ENCODE measurements at regions not wholly inside any gene's neighbourhood (a gene's known extent, or its start where the extent isn't known, plus 50 kb on each side); places are given as distances from the start of the nearest gene placed in this dataset.
"Not testable (repeated sequence)": the region's sequence is repeated elsewhere in the genome, so short reads cannot be mapped to it uniquely, and the experiment has no call there.

DNA sequence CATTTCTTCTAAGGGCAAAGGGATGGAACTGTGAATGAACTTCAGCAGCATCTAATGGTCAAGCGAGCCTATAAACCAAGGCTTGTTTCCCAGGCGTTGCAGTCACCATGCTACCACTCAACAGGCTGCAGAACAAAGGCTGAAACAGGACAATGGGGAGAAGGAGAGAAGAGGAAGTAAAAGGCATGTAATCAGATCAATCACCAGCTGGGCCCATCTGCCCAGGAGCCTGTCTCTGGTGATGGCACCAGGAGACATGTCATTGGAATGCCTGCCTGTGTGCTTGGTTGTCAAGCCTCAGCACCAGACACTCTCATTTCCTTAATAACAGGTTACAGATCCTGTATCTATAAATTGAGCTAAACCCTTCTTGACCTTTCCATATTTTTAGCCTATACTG is 81.7 kb upstream of the UMPS start:
- no peak for DNase-seq

- DNase-seq: no peak
These were observed 79.5 kb upstream of the UMPS start for GRCh38 chr3:124650798-124651197.

- DNase-seq: not testable (repeated sequence)
These were observed 78.8 kb upstream of the UMPS start for GRCh38 chr3:124651416-124651815.

DNA sequence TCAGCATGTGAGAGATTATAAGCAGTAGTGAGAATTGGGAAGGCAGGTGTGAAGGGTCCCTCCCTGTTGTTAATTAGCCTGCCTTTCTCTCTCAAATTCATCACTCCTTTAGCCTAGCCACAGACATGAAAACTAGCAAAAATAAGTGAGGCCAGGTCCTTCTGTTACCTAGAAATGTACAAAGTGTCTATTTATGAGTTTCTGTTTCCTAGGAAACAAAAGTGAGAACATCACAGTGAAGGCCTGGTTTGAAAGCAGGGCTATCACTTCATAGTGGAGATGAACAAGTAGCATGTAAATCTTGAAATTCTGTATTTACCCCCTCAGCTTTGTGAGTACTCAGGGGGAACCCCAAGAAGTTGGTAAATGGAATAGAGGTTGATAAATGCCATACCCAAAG is 78.2 kb upstream of the UMPS start:
- DNase-seq: no peak

GRCh38 chr3:124653071-124653796 is 77.0 kb upstream of the UMPS start:
- no peak for DNase-seq

DNA sequence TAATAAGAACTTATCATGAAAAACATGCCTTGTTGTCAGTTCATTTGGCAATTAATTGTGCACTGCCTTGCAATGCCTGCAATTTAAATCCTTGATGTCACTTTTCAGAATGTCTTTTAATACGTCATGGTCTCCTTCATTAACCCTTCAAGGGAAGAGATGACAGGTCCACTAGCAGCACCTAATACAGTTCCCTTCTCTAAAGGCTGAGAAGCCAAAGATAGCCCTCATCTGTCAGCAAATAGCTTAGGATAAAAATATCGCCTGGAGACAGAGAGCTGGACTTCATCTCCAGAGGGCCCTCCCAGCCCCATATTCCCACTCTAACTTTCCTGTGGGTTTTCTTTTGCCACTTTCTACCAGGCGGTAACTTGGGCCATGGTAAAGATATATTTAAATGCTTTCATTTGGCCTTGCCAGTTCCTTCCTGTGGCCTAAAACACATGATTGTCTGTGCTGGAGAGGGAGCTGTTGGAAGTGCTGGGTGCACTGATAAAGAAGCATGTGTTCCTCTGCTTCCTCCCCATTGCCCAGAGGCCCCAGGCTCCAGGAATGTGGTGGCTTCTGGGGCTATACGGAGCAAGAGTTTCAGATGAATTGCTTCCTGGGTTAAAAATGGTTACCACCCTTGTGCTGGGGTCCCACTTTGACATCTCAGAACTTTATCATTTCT is 76.3 kb upstream of the UMPS start:
- DNase-seq: peak; percentile 21

GRCh38 chr3:124654470-124654845 is 75.8 kb upstream of the UMPS start:
- DNase-seq: no peak

- DNase-seq: no peak
These were observed 73.7 kb upstream of the UMPS start for GRCh38 chr3:124656531-124656930.

DNA sequence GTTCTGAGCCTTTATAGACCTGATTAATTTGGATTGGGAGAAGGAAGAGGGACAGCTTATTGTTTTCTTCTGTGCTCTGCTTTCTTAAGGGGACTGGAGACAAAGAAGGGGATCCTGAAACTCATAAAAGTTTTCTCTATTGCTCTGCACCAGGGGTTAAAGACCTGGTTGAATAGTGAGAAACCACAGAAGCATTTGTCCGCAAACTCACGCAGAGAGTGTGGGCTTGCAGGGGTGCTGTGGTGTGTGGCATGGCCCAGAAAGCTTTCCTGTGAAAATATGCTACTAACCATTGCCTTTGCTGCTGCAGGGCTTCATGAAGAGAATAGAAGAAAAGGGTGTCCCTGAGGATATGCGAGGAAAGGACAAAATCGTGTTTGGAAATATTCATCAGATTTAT is 73.1 kb upstream of the UMPS start:
- DNase-seq: no peak

DNA sequence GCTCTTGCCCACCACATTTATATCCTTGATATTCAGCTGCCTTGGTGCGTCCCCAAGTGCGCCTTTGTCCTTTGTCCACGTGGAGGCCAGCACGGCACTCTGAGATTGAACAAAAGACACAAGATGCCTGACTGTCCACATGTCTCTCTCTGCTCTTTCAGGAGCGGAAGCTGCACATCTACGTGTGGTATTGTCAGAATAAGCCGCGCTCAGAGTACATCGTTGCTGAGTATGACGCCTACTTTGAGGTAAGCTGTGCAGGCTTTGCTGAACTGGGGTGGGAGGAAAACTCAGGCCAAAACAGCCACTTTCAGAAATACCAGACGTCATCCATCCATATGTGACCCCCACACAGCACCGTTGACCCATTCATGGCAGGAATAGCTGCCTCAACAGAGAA is 72.0 kb upstream of the UMPS start:
- DNase-seq: no peak

DNA sequence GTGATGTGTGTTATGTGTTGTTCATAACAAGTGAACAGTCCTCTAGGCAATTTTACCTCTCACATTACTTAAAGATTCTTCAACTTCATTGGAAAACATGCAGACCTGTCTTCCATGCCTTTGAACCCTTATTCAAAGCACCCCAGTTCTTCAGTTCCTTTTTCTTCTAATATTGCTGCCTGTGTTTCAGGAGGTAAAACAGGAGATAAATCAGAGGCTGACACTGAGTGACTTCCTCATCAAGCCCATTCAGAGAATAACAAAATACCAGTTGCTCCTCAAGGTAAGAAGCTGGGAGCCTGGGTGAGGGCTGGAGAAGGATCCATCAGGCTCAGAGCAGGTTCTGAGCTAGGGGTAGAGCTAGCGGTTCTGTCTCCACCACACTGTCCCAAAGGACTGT is 71.1 kb upstream of the UMPS start:
- DNase-seq: no peak

DNA sequence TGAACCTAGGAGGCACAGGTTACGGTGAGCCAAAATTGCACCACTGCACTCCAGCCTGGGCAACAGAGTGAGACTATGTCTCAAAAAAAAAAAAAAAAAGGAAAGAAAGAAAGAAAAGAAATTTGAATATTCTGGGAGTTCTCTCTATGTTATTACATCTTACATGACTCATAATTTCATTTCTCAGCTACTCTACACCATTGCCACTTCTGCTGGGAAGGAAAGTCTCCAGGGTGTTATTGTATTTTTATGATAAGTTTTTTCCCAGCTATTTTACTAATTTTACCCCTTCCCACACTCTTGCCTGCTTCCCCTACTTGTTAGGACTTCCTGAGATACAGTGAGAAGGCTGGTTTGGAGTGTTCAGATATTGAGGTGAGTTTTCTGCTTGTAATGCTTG is 69.7 kb upstream of the UMPS start:
- no peak for DNase-seq

GRCh38 chr3:124663690-124664089 is 66.6 kb upstream of the UMPS start:
- no peak for DNase-seq

DNA sequence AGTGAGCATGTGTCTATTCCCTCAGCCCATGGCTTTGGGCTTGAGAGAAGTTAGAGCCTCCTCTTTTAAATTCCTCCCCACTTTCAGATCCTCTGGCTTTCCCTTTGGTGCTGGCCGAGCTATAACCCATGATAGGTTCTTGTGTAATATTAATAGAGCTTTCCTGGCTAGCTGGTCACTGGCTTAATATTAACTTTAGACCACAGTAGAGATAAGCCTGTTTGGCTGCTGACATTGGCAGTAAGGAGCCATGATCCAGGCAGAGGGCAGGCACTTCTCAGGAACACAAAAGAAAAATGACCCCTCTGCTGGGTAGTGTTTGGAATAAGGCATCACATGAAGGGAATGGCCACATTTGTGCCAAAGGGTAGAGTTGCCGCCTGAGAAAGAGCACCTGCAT is 65.4 kb upstream of the UMPS start:
- no peak for DNase-seq

DNA sequence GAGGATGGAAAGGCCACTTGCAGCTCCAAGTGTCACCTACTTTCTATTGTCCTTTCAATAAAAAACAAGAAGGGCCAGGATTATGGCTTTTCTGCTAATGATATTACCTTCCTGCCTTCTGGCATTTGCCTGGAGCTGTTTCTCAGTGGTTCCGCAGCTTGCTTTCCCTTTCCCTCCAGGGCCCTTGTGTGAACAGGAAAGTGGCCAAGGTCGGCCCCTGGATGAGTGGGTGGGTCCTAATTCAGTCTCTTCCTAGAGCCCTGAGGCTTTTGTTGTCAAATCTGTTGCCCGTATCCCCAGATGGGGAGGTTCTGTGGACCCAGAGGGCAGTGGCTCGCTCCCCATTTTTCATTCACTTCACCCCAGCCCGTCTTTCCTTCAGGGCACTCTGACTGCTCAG is 64.2 kb upstream of the UMPS start:
- no peak for DNase-seq

GRCh38 chr3:124669470-124669869 is 60.8 kb upstream of the UMPS start:
- DNase-seq: no peak

GRCh38 chr3:124671106-124671505 is 59.1 kb upstream of the UMPS start:
- DNase-seq: peak; percentile 33

DNA sequence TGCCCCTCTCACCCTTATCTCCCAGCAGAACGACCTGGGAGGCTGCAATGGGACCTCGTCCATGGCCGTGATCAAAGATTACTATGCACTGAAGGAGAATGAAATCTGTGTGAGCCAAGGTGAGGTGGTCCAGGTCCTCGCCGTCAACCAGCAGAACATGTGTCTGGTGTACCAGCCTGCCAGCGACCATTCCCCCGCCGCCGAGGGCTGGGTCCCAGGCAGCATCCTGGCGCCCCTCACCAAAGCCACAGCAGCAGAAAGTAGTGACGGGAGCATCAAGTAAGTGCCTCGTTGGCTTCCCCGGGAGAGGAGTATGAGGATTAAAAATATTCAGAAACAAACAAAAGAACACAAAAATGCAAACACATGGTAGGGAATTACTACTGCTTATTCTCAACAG is 55.9 kb upstream of the UMPS start:
- DNase-seq: no peak

- no peak for DNase-seq
These were observed 54.0 kb upstream of the UMPS start for GRCh38 chr3:124676236-124676635.

- DNase-seq: no peak
These were observed 51.1 kb upstream of the UMPS start for GRCh38 chr3:124679048-124679638.
